ENCODE measurements at regions not wholly inside any gene's neighbourhood (a gene's known extent, or its start where the extent isn't known, plus 50 kb on each side); places are given as distances from the start of the nearest gene placed in this dataset.
"Not testable (repeated sequence)": the region's sequence is repeated elsewhere in the genome, so short reads cannot be mapped to it uniquely, and the experiment has no call there.

- TF ChIP-seq POLR2A (IDR thresholded peaks at IDR 0.05; ENCODE audit: extremely low read depth, insufficient read length), result not testable (repeated sequence)
- TF ChIP-seq, protein P1, sequence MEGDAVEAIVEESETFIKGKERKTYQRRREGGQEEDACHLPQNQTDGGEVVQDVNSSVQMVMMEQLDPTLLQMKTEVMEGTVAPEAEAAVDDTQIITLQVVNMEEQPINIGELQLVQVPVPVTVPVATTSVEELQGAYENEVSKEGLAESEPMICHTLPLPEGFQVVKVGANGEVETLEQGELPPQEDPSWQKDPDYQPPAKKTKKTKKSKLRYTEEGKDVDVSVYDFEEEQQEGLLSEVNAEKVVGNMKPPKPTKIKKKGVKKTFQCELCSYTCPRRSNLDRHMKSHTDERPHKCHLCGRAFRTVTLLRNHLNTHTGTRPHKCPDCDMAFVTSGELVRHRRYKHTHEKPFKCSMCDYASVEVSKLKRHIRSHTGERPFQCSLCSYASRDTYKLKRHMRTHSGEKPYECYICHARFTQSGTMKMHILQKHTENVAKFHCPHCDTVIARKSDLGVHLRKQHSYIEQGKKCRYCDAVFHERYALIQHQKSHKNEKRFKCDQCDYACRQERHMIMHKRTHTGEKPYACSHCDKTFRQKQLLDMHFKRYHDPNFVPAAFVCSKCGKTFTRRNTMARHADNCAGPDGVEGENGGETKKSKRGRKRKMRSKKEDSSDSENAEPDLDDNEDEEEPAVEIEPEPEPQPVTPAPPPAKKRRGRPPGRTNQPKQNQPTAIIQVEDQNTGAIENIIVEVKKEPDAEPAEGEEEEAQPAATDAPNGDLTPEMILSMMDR (IDR thresholded peaks at IDR 0.05; ENCODE audit: low read depth, low read length), result not testable (repeated sequence)
Measured at GRCh38 chr2:242165115-242165514, 295.6 kb downstream of the RTP5 start.
